ENCODE measurements at regions not wholly inside any gene's neighbourhood (a gene's known extent, or its start where the extent isn't known, plus 50 kb on each side); places are given as distances from the start of the nearest gene placed in this dataset.

- Histone ChIP-seq H3K9ac (no peak overlapping the region), H3K4me2 (ENCODE audit: low read length) (no peak overlapping the region), H3K79me2 (no peaks in the 10 kb centered on the region), H3K27me3 (ENCODE audit: control insufficient read depth, insufficient read depth, low read length) (no peaks in the 10 kb centered on the region), H3K4me3 (ENCODE audit: low read depth, low read length) (no peak overlapping the region), H2AFZ (no peak overlapping the region), H3K36me3 (ENCODE audit: control insufficient read depth, insufficient read depth, low read length) (no peaks in the 10 kb centered on the region), H3K9me3 (ENCODE audit: control insufficient read depth, low read length) (no peaks in the 10 kb centered on the region), H3K4me1 (no peaks in the 10 kb centered on the region), H3K27ac (no peak overlapping the region)
- no peak for TF ChIP-seq CTCF (IDR thresholded peaks at IDR 0.05)
These were observed 154.7 kb downstream of the URI1 start for GRCh38 chr19:30096596-30097370.

- Histone ChIP-seq H3K36me3 (ENCODE audit: control insufficient read depth, insufficient read depth, low read length) (no peaks in the 10 kb centered on the region), H3K4me2 (ENCODE audit: low read length) (no peak overlapping the region), H3K9me3 (ENCODE audit: control insufficient read depth, low read length) (no peaks in the 10 kb centered on the region), H3K4me1 (no peaks in the 10 kb centered on the region), H3K4me3 (ENCODE audit: low read depth, low read length) (no peak overlapping the region), H3K27ac (no peak overlapping the region), H3K27me3 (ENCODE audit: control insufficient read depth, insufficient read depth, low read length) (no peaks in the 10 kb centered on the region), H2AFZ (no peak overlapping the region), H3K79me2 (no peaks in the 10 kb centered on the region), H3K9ac (no peak overlapping the region)
- no peak for TF ChIP-seq CTCF (IDR thresholded peaks at IDR 0.05)
These were observed 155.8 kb downstream of the URI1 start for GRCh38 chr19:30097746-30098280.

GRCh38 chr19:30102239-30102638 is 160.2 kb downstream of the URI1 start:
- Histone ChIP-seq H3K4me2 (ENCODE audit: low read length) (no peak overlapping the region), H3K36me3 (ENCODE audit: control insufficient read depth, insufficient read depth, low read length) (no peaks in the 10 kb centered on the region), H3K4me1 (no peaks in the 10 kb centered on the region), H3K79me2 (no peaks in the 10 kb centered on the region), H3K9me3 (ENCODE audit: control insufficient read depth, low read length) (no peaks in the 10 kb centered on the region), H2AFZ (no peak overlapping the region), H3K9ac (no peak overlapping the region), H3K27me3 (ENCODE audit: control insufficient read depth, insufficient read depth, low read length) (no peaks in the 10 kb centered on the region), H3K27ac (no peak overlapping the region), H3K4me3 (ENCODE audit: low read depth, low read length) (no peak overlapping the region)
- no peak for TF ChIP-seq CTCF (IDR thresholded peaks at IDR 0.05)

- H3K27ac ChIP-seq = no peak overlapping the region
- H2AFZ ChIP-seq = no peak overlapping the region
- no peaks in the 10 kb centered on the region for H3K79me2 ChIP-seq
These were observed 160.6 kb downstream of the URI1 start for GRCh38 chr19:30102666-30103065.

More at GRCh38 chr19:30102666-30103065, 160.6 kb downstream of the URI1 start:
- H3K4me1 ChIP-seq = no peaks in the 10 kb centered on the region
- H3K4me3 ChIP-seq (ENCODE audit: low read depth, low read length) = no peak overlapping the region
- H3K4me2 ChIP-seq (ENCODE audit: low read length) = no peak overlapping the region
- H3K9ac ChIP-seq = no peak overlapping the region
- TF ChIP-seq CTCF (IDR thresholded peaks at IDR 0.05) = no peak
- no peaks in the 10 kb centered on the region for H3K36me3 ChIP-seq (ENCODE audit: control insufficient read depth, insufficient read depth, low read length)
- no peaks in the 10 kb centered on the region for H3K27me3 ChIP-seq (ENCODE audit: control insufficient read depth, insufficient read depth, low read length)
- H3K9me3 ChIP-seq (ENCODE audit: control insufficient read depth, low read length) = no peaks in the 10 kb centered on the region

All from parathyroid adenoma (tissue), 2 donors.